ENCODE measurements at regions not wholly inside any gene's neighbourhood (a gene's known extent, or its start where the extent isn't known, plus 50 kb on each side); places are given as distances from the start of the nearest gene placed in this dataset.
"Not testable (repeated sequence)": the region's sequence is repeated elsewhere in the genome, so short reads cannot be mapped to it uniquely, and the experiment has no call there.

GRCh38 chr4:155442267-155443105 is 65.7 kb upstream of the MAP9 start:
- dilution Hi-C loops (cut with MboI; ENCODE audit: extremely low pct_ligation_motif_present, low sequenced_read_pairs), result no loop called here
- H3K36me3 ChIP-seq (ENCODE audit: control insufficient read depth in 2 of 2, extremely low read depth in 1 of 2, insufficient read depth in 2 of 2, low read length in 2 of 2), result no peaks in the 10 kb centered on the region
- peak; percentile 79 for FAIRE-seq
- no peaks in the 10 kb centered on the region for H4K20me1 ChIP-seq (ENCODE audit: control insufficient read depth, extremely low read depth, insufficient read depth, low read length)
- no peaks in the 10 kb centered on the region for H3K9me1 ChIP-seq (ENCODE audit: control insufficient read depth, extremely low read depth, insufficient read depth, low read length)
- H3K27ac ChIP-seq (ENCODE audit: control insufficient read depth, insufficient read depth, low read length), result no peak overlapping the region
- no peak overlapping the region for H2AFZ ChIP-seq (ENCODE audit: control insufficient read depth, low read length)
- no peaks in the 10 kb centered on the region for H3K79me2 ChIP-seq (ENCODE audit: control insufficient read depth, insufficient read depth, low read length)
- H3K4me3 ChIP-seq (ENCODE audit: control insufficient read depth in 2 of 3, extremely low read depth in 1 of 3, insufficient read depth in 2 of 3, low read depth in 1 of 3, low read length in 3 of 3), result no peak overlapping the region
- no peak overlapping the region for H3K9ac ChIP-seq (ENCODE audit: control insufficient read depth, extremely low read depth, insufficient read depth, low read length)
- H3K9me3 ChIP-seq (ENCODE audit: control insufficient read depth, low read depth, low read length), result no peaks in the 10 kb centered on the region
- H3K4me1 ChIP-seq (ENCODE audit: control insufficient read depth, extremely low read depth, insufficient read depth, low read length), result no peaks in the 10 kb centered on the region
- TF ChIP-seq EZH2 (IDR thresholded peaks at IDR 0.05; ENCODE audit: low read length), result no peak
- TF ChIP-seq CTCF (optimal IDR thresholded peaks at IDR 0.05 in 1 of 3, IDR thresholded peaks at IDR 0.05 in 1 of 3, conservative IDR thresholded peaks at IDR 0.05 in 1 of 3; ENCODE audit: extremely low read depth in 1 of 3, insufficient read depth in 2 of 3, low read length in 3 of 3), result peak; percentile 84 to 94 (median 88)
- no peaks in the 10 kb centered on the region for H3K27me3 ChIP-seq (ENCODE audit: control insufficient read depth, extremely low read depth, insufficient read depth, low read length)
- DNase-seq (ENCODE audit: low read depth, low spot score), result no peak
- peak overlapping the region; percentile 23 for H3K4me2 ChIP-seq (ENCODE audit: control insufficient read depth, extremely low read depth, insufficient read depth, low read depth, low read length)

- Histone ChIP-seq H2AFZ (ENCODE audit: control insufficient read depth, low read length) (no peak overlapping the region), H3K27me3 (ENCODE audit: control insufficient read depth, extremely low read depth, insufficient read depth, low read length) (no peaks in the 10 kb centered on the region), H3K79me2 (ENCODE audit: control insufficient read depth, insufficient read depth, low read length) (no peaks in the 10 kb centered on the region), H3K4me1 (ENCODE audit: control insufficient read depth, extremely low read depth, insufficient read depth, low read length) (no peaks in the 10 kb centered on the region), H3K9ac (ENCODE audit: control insufficient read depth, extremely low read depth, insufficient read depth, low read length) (no peak overlapping the region), H3K36me3 (ENCODE audit: control insufficient read depth in 2 of 2, extremely low read depth in 1 of 2, insufficient read depth in 2 of 2, low read length in 2 of 2) (no peaks in the 10 kb centered on the region), H4K20me1 (ENCODE audit: control insufficient read depth, extremely low read depth, insufficient read depth, low read length) (no peaks in the 10 kb centered on the region), H3K9me1 (ENCODE audit: control insufficient read depth, extremely low read depth, insufficient read depth, low read length) (no peaks in the 10 kb centered on the region), H3K4me3 (ENCODE audit: control insufficient read depth in 2 of 3, extremely low read depth in 1 of 3, insufficient read depth in 2 of 3, low read depth in 1 of 3, low read length in 3 of 3) (no peak overlapping the region), H3K27ac (ENCODE audit: control insufficient read depth, insufficient read depth, low read length) (no peak overlapping the region), H3K4me2 (ENCODE audit: control insufficient read depth, extremely low read depth, insufficient read depth, low read depth, low read length) (no peak overlapping the region), H3K9me3 (ENCODE audit: control insufficient read depth, low read depth, low read length) (no peaks in the 10 kb centered on the region)
- FAIRE-seq (no peak), DNase-seq (ENCODE audit: low read depth, low spot score) (no peak)
- TF ChIP-seq CTCF (optimal IDR thresholded peaks at IDR 0.05 in 1 of 3, IDR thresholded peaks at IDR 0.05 in 1 of 3, conservative IDR thresholded peaks at IDR 0.05 in 1 of 3; ENCODE audit: extremely low read depth in 1 of 3, insufficient read depth in 2 of 3, low read length in 3 of 3) (no peak), EZH2 (IDR thresholded peaks at IDR 0.05; ENCODE audit: low read length) (no peak)
- dilution Hi-C loops (cut with MboI; ENCODE audit: extremely low pct_ligation_motif_present, low sequenced_read_pairs), result no loop called here
Observed at GRCh38 chr4:155441475-155441874, 64.7 kb upstream of the MAP9 start.

- H3K79me2 ChIP-seq (ENCODE audit: control insufficient read depth, insufficient read depth, low read length); H3K9ac ChIP-seq (ENCODE audit: control insufficient read depth, extremely low read depth, insufficient read depth, low read length); H3K36me3 ChIP-seq (ENCODE audit: control insufficient read depth in 2 of 2, extremely low read depth in 1 of 2, insufficient read depth in 2 of 2, low read length in 2 of 2); dilution Hi-C loops (cut with MboI; ENCODE audit: extremely low pct_ligation_motif_present, low sequenced_read_pairs); H3K9me1 ChIP-seq (ENCODE audit: control insufficient read depth, extremely low read depth, insufficient read depth, low read length); H3K27ac ChIP-seq (ENCODE audit: control insufficient read depth, insufficient read depth, low read length); DNase-seq (ENCODE audit: low read depth, low spot score); H3K9me3 ChIP-seq (ENCODE audit: control insufficient read depth, low read depth, low read length); H3K4me2 ChIP-seq (ENCODE audit: control insufficient read depth, extremely low read depth, insufficient read depth, low read depth, low read length); H4K20me1 ChIP-seq (ENCODE audit: control insufficient read depth, extremely low read depth, insufficient read depth, low read length); FAIRE-seq; H3K4me3 ChIP-seq (ENCODE audit: control insufficient read depth in 2 of 3, extremely low read depth in 1 of 3, insufficient read depth in 2 of 3, low read depth in 1 of 3, low read length in 3 of 3); H3K4me1 ChIP-seq (ENCODE audit: control insufficient read depth, extremely low read depth, insufficient read depth, low read length); H3K27me3 ChIP-seq (ENCODE audit: control insufficient read depth, extremely low read depth, insufficient read depth, low read length); H2AFZ ChIP-seq (ENCODE audit: control insufficient read depth, low read length): not testable (repeated sequence)
Observed at GRCh38 chr4:155439760-155440159, 63.0 kb upstream of the MAP9 start.
